ENCODE measurements at regions not wholly inside any gene's neighbourhood (a gene's known extent, or its start where the extent isn't known, plus 50 kb on each side); places are given as distances from the start of the nearest gene placed in this dataset.

DNA sequence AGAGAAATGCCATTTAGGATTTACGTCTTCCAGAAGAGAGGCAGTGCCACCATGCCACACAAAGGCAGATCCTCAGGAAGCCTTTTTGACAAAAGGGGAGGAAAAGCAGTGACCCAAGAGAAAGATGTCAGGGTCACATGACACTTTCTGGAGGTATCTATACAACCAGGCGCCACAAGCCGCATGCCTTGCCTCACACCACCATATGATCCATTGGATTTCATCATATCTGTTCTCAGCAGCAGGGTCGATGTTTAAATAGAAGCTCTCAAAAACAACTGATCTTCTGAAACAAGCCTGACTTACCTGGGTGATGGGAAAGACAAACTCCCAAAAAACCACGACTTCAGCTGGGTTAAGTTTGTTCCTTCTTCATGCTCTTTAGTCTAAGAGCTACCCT lies 52.5 kb upstream of the UNC5B start:
- TF ChIP-seq, protein P1, sequence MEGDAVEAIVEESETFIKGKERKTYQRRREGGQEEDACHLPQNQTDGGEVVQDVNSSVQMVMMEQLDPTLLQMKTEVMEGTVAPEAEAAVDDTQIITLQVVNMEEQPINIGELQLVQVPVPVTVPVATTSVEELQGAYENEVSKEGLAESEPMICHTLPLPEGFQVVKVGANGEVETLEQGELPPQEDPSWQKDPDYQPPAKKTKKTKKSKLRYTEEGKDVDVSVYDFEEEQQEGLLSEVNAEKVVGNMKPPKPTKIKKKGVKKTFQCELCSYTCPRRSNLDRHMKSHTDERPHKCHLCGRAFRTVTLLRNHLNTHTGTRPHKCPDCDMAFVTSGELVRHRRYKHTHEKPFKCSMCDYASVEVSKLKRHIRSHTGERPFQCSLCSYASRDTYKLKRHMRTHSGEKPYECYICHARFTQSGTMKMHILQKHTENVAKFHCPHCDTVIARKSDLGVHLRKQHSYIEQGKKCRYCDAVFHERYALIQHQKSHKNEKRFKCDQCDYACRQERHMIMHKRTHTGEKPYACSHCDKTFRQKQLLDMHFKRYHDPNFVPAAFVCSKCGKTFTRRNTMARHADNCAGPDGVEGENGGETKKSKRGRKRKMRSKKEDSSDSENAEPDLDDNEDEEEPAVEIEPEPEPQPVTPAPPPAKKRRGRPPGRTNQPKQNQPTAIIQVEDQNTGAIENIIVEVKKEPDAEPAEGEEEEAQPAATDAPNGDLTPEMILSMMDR (IDR thresholded peaks at IDR 0.05) = no peak
- no peak for TF ChIP-seq POLR2A (IDR thresholded peaks at IDR 0.05)
- H3K9me3 ChIP-seq = no peaks in the 10 kb centered on the region
- H3K4me1 ChIP-seq = no peaks in the 10 kb centered on the region
- intact Hi-C loops (cut with DNase I) = no loop called here
- H3K27ac ChIP-seq = no peak overlapping the region
- no peaks in the 10 kb centered on the region for H3K36me3 ChIP-seq (replicated peaks in 1 of 2; ENCODE audit: insufficient read depth in 1 of 2, low read depth in 2 of 2)
- ATAC-seq (no peak), DNase-seq (no peak)
- no peaks in the 10 kb centered on the region for H3K27me3 ChIP-seq
- WGBS, 2 donors = 84 to 86% methylated on average over 5 of the region's 5 CpGs
- H3K4me3 ChIP-seq = no peak overlapping the region

DNA sequence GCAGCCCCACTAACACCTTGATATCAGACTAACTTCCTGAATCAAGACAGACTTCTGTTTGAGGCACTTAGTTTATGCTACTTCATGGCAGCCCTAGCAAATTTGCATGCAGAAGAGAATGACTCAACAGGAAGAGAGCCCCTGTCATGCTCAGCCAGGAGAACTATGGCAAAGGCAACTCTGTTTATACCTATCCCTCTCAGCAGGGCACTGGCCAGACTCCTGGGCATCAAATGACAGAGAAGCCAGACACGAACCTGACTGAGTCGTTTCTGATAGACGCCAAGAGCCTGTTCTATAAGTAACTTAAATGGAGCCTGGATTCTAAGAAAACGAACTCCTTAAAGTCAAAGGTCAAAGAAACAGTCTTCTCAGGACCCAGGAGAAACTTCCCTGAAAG lies 50.9 kb upstream of the UNC5B start:
- Histone ChIP-seq H3K4me1 (no peaks in the 10 kb centered on the region), H3K4me3 (no peak overlapping the region), H3K27me3 (no peaks in the 10 kb centered on the region), H3K36me3 (replicated peaks in 1 of 2; ENCODE audit: insufficient read depth in 1 of 2, low read depth in 2 of 2) (no peaks in the 10 kb centered on the region), H3K9me3 (no peaks in the 10 kb centered on the region), H3K27ac (no peak overlapping the region)
- DNase-seq (no peak), ATAC-seq (no peak)
- no peak for TF ChIP-seq POLR2A (IDR thresholded peaks at IDR 0.05)
- TF ChIP-seq, protein P1 (IDR thresholded peaks at IDR 0.05) = no peak
- intact Hi-C loops (cut with DNase I) = no loop called here
- 63 to 74% methylated on average over 4 of the region's 4 CpGs for WGBS, 2 donors
